SK-N-SH (cell line): ENCODE measurements at regions not wholly inside any gene's neighbourhood (a gene's known extent, or its start where the extent isn't known, plus 50 kb on each side); places are given as distances from the start of the nearest gene placed in this dataset.

Experiments used
- FOXM1 ChIP-seq: IDR thresholded peaks from 2 replicates; pipeline ENCODE4 v1.4.0; 2012; ENCODE audit warnings: low read depth, mild to moderate bottlenecking
- GATA2 ChIP-seq: sonication (generic); formaldehyde crosslinking; IDR thresholded peaks from 2 replicates; pipeline ENCODE4 v1.5.0; 2020; ENCODE audit warnings: mild to moderate bottlenecking, missing genetic modification reagents
- JUND ChIP-seq: IDR thresholded peaks from 2 replicates; pipeline ENCODE4 v1.4.0; 2012
- NRF1 ChIP-seq: IDR thresholded peaks from 2 replicates; pipeline ENCODE4 v1.6.1; 2012; ENCODE audit warnings: low read depth, mild to moderate bottlenecking, low read length
- POLR2AphosphoS5 ChIP-seq: IDR thresholded peaks from 2 replicates; pipeline ENCODE4 v1.6.1; 2012; ENCODE audit warnings: low read depth, low read length
- RCOR1 ChIP-seq: fragments of 150-350 bp; IDR thresholded peaks from 2 replicates; pipeline ENCODE4 v1.6.1; 2017; ENCODE audit warnings: antibody characterized with exemption, low read length
- TAF1 ChIP-seq: IDR thresholded peaks from 2 replicates; pipeline ENCODE4 v1.6.1; 2012; ENCODE audit warnings: low read depth, mild to moderate bottlenecking, low read length, moderate library complexity, borderline replicate concordance
- TCF12 ChIP-seq: IDR thresholded peaks from 2 replicates; pipeline ENCODE4 v1.4.0; 2012
- TEAD4 ChIP-seq: IDR thresholded peaks from 2 replicates; pipeline ENCODE4 v1.4.0; 2012; ENCODE audit warnings: mild to moderate bottlenecking, borderline replicate concordance; ENCODE audit not compliant: insufficient read depth
- TF ChIP-seq, protein P1 (sequence below): IDR thresholded peaks from 2 replicates; pipeline ENCODE4; 2012
- TF ChIP-seq, protein P2 (sequence below): fragments of 200-600 bp; sonication (generic); IDR thresholded peaks from 2 replicates; pipeline ENCODE4 v1.6.1; 2017; ENCODE audit warnings: antibody characterized with exemption, mild to moderate bottlenecking, moderate library complexity
- TF ChIP-seq, protein P3 (sequence below): fragments of 150-350 bp; IDR thresholded peaks from 2 replicates; pipeline ENCODE4 v1.6.1; 2016; ENCODE audit warnings: mild to moderate bottlenecking, low read depth, low read length

DNA sequence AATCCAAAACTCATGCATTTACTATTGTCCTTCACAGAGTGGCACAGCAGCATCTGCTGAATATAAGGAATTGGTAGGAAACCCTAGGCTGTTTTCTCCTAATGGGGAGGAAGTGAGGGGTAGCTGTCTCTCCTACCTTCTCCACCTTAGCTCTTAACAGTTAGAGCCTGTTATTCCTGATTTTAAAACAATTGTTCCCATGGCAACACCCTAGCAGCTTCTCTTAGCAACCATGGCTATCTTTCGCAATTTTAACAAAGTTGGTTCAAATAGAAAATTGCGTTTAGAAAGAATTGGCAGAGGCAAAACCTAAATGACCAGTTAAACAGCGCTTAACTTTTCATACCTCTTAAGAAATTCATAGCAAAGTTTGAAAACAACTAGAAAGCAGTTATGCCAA, 603.4 kb upstream of the AUTS2 start:
- TF ChIP-seq, protein P1, sequence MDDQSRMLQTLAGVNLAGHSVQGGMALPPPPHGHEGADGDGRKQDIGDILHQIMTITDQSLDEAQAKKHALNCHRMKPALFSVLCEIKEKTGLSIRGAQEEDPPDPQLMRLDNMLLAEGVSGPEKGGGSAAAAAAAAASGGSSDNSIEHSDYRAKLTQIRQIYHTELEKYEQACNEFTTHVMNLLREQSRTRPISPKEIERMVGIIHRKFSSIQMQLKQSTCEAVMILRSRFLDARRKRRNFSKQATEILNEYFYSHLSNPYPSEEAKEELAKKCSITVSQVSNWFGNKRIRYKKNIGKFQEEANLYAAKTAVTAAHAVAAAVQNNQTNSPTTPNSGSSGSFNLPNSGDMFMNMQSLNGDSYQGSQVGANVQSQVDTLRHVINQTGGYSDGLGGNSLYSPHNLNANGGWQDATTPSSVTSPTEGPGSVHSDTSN: no peak
- TF ChIP-seq, protein P2, sequence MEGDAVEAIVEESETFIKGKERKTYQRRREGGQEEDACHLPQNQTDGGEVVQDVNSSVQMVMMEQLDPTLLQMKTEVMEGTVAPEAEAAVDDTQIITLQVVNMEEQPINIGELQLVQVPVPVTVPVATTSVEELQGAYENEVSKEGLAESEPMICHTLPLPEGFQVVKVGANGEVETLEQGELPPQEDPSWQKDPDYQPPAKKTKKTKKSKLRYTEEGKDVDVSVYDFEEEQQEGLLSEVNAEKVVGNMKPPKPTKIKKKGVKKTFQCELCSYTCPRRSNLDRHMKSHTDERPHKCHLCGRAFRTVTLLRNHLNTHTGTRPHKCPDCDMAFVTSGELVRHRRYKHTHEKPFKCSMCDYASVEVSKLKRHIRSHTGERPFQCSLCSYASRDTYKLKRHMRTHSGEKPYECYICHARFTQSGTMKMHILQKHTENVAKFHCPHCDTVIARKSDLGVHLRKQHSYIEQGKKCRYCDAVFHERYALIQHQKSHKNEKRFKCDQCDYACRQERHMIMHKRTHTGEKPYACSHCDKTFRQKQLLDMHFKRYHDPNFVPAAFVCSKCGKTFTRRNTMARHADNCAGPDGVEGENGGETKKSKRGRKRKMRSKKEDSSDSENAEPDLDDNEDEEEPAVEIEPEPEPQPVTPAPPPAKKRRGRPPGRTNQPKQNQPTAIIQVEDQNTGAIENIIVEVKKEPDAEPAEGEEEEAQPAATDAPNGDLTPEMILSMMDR: no peak
- TF ChIP-seq TCF12: no peak
- TF ChIP-seq, protein P3, sequence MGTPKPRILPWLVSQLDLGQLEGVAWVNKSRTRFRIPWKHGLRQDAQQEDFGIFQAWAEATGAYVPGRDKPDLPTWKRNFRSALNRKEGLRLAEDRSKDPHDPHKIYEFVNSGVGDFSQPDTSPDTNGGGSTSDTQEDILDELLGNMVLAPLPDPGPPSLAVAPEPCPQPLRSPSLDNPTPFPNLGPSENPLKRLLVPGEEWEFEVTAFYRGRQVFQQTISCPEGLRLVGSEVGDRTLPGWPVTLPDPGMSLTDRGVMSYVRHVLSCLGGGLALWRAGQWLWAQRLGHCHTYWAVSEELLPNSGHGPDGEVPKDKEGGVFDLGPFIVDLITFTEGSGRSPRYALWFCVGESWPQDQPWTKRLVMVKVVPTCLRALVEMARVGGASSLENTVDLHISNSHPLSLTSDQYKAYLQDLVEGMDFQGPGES: no peak
- no peak for TF ChIP-seq GATA2 (CRISPR knock-in tag)
- no peak for TF ChIP-seq FOXM1
- TF ChIP-seq NRF1: no peak
- no peak for TF ChIP-seq RCOR1
- TF ChIP-seq TEAD4: no peak
- no peak for TF ChIP-seq POLR2AphosphoS5
- no peak for TF ChIP-seq JUND
- no peak for TF ChIP-seq TAF1
